Colon (tissue), 2 donors: ENCODE measurements at regions not wholly inside any gene's neighbourhood (a gene's known extent, or its start where the extent isn't known, plus 50 kb on each side); places are given as distances from the start of the nearest gene placed in this dataset.

ENCODE experiments used
- FAIRE-seq: peaks from 2 replicates; lab custom pipeline; 2012; peaks lifted over from hg19 to GRCh38; lab: Jason Lieb, UNC
- donor health status: control.
- donor health status: control.

- FAIRE-seq = no peak
Measured at GRCh38 chr7:156125841-156126730, 313.8 kb upstream of the SHH start.

- no peak for FAIRE-seq
Measured at GRCh38 chr7:156124356-156124755, 312.1 kb upstream of the SHH start.

GRCh38 chr7:156123362-156123761 lies 311.1 kb upstream of the SHH start:
- no peak for FAIRE-seq

DNA sequence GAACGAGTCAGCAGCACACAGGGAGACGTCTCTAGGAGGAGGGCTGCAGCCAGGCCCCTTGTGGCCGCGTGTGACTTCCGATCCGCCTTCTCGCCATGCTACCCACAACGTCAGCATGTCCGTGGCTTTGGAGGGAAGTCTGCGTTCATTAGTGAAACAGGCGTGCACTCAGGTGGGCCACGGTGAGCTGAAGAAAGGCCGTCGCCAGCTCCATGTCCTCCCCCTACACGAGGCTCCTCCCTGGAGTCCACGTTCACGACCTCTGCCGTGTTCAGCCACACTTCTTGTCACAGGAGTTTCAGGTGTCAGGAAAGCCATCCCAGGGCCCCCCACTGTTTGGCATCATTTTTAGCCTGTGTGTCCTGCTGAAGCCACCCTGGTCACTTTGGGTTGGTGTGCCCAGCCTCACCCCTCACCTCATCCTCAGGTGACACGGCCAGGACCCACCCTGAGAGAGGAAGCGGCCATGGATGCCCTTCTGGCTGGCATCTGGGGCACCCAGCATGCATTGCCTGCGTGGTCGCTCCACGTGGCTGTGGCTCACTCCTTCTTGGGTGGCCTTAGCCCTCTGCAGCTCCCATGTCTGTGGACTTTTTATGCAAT lies 310.6 kb upstream of the SHH start:
- no peak for FAIRE-seq

- no peak for FAIRE-seq
Measured at GRCh38 chr7:156121956-156122355, 309.7 kb upstream of the SHH start.

DNA sequence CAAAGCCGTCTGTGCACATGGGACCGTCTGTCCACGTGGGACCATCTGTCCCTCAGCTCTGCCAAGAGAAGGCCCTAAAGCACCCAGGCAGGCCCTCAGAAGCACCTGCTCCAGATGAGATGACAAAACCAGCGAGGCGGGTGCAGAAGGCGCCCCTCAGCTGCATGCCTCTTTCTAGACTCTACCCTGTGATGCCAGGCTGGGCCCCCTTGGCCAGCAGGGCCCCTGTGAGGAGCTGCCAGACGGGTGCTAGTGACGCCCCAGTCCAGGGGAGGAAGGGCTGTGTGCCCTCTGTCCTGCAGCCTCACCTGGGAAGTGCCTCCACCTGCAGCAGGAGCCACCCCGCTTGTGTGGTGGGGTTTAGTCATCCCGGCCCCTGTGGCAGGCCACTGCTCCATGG lies 309.2 kb upstream of the SHH start:
- FAIRE-seq = no peak

DNA sequence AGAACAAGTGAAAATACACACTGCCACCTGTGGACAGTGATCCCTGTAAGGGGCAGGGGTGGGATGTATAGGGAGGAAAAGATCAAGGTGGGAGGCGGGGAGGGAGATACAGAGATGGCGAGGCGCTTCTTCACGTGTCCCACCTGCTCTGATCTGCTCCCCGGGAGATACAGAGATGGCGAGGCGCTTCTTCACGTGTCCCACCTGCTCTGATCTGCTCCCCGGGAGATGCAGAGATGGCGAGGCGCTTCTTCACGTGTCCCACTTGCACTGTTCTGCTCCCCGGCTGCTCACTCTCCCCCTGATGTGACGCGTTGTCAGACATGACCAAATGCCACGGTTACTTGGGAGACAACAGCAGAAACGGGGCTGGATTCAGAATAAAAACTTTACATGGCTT lies 308.3 kb upstream of the SHH start:
- FAIRE-seq = no peak

DNA sequence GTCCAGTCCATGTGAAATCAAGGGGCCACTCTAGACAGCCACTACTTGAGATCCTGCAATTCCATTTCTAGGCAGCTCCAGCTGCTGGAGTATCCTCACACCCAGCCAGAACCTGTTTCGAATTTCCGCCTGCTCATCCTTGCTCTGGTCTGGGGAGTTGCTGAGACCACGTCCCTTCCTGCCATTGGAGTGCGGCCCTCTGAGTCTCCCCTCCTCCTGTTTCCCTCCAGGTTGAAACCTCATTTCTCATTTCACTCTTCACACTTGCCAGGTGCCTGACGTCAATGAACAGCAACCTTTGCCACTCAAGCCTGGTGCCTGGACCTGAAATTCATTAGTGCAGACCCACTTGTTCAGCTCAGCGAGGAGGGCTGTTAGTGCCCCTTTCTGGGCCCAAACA lies 307.5 kb upstream of the SHH start:
- no peak for FAIRE-seq

GRCh38 chr7:156118248-156118645 lies 306.0 kb upstream of the SHH start:
- no peak for FAIRE-seq

GRCh38 chr7:156117542-156118247 lies 305.4 kb upstream of the SHH start:
- FAIRE-seq = no peak

DNA sequence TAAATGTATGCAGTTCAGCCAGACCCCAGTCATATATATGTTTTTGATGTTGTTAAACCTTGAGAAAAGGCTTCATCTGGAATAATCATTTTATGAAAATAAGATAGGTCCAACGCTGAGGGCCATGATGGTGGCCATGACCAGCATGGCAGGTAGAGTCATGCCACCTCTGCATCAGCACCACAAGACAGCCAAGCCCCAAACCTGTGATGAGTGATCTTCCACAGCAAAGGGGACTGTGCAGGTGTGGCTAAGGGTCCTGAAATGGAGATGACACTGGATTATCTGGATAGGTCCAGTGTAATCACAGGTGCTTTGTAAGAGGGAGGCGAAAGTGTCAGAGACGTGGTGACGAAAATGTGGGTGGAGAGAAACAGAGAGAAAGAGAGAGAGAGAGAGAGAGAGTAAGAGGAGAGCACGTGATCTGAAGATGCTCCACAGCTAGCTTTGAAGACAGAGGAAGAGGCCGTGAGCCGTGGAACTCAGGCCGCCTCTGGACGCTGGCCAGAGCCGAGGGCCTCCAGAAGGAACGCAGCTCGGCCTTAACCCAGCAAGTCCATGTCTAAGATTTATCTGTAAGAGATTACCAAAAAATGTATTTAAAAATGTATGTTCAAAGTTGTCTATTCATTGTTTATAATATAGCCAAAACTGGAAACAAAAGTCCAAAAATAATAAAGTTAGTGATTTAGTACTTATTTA lies 304.4 kb upstream of the SHH start:
- FAIRE-seq = no peak

GRCh38 chr7:156115582-156115981 lies 303.3 kb upstream of the SHH start:
- no peak for FAIRE-seq

DNA sequence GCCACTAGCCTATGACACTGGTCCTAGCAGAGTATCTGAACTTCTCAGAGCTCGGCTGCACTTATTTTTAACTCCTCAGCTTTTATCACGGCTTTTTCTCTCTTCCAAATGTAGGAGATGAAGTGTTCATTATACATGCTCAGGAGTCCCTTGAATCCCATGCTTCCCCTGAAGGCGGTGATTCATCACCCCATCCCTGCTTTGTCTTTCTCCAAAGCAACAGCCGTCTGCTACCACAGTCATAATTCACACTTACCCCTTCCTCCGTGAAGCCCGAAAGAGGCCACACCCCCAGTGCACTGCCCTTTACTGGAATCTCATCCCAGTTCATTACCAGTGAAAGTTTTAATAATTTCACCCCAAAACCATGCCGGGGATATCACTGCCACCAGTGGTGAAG lies 301.5 kb upstream of the SHH start:
- FAIRE-seq = no peak

- no peak for FAIRE-seq
Measured at GRCh38 chr7:156109988-156110387, 297.7 kb upstream of the SHH start.

GRCh38 chr7:156109076-156109475 lies 296.8 kb upstream of the SHH start:
- no peak for FAIRE-seq

DNA sequence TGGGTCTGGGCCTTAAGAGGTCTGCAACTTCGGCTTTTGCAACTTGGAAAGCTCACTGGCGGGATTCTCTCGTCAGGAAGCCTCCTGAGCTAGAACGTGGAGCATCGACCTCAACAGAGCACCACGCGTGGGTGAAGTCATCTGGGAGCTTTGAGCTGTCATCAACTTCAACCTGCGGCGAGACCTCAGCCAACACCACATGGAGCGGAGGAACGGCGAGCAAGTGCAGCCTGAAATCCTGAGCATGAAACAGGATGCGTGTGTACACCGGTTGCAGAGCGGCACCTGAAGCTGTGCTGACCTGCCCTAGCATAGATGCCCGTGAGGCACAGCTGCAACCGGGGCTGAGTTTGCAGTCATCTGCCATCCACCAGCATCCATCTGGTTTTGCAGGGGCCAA lies 295.7 kb upstream of the SHH start:
- FAIRE-seq = no peak

- FAIRE-seq = no peak
Measured at GRCh38 chr7:156106107-156106426, 293.8 kb upstream of the SHH start.

- no peak for FAIRE-seq
Measured at GRCh38 chr7:156105337-156106106, 293.3 kb upstream of the SHH start.

DNA sequence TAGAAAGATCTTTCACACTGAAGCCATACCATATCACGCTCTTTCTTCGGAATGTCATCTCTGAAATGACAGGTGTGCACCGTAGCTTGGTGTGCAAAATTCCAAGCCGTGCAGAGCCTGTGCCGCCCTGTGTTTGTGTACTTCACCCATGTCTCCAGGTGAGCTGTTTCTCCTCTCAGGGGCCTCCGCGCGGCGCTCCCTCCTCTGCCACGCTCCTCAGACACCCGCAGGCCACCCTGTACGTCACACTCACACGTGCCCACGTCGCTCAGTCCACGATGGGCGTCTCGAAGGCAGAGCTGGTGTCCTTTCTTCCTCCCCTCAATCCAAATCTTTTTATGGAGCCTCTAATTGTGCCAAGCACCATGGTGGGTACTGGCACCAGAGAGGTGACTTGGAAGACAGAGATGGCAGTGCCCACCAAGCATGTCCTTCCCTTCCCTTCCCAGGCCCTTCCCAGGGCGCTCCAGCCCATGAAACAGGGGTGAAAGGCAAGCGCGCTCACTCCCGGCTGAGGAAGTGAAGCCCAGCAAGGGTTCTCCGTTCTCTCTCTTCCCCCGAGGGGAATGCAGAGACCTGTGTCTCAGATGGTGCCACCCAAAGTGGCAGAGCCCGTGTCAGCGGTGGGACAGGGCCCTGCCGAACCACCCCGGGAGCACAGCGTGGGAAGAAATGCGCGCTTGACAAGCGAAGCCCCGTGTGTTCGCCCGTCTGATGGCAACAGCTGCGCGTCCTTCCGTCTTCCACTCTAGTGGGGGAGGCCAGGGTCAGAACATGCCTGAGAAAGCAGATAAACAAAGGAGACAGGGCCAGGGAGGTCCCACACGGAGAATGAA lies 292.5 kb upstream of the SHH start:
- no peak for FAIRE-seq

GRCh38 chr7:156102267-156102666 lies 290.0 kb upstream of the SHH start:
- FAIRE-seq = no peak

- no peak for FAIRE-seq
Measured at GRCh38 chr7:156101355-156101754, 289.1 kb upstream of the SHH start.
